Heart left ventricle (tissue), 13 donors: ENCODE measurements at regions not wholly inside any gene's neighbourhood (a gene's known extent, or its start where the extent isn't known, plus 50 kb on each side); places are given as distances from the start of the nearest gene placed in this dataset.

ENCODE experiments used
- CTCF ChIP-seq, 12 donors: fragments of 200-600 bp; sonication (generic) in 4 of 12; IDR thresholded peaks; one replicate each; pipeline versions ENCODE4 v1.5.0 to v1.8.0; 2018 to 2022; ENCODE audit warnings: antibody characterized with exemption in 12 of 12, mild to moderate bottlenecking in 5 of 12
- POLR2A ChIP-seq, 2 donors: fragments of 450-650 bp; IDR thresholded peaks; one replicate each; pipeline ENCODE4 v1.6.1; 2017; ENCODE audit warnings: antibody characterized with exemption in 2 of 2, mild to moderate bottlenecking in 2 of 2, moderate library complexity in 2 of 2
- donor health status: ischemic (EF 13 %, LVEDD 7.1; RV severe dilation, severe dysfunction).
- donor health status: DM: no; HTN: yes; CAD: no.
- donor health status: DM: no; HTN: no; CAD: no.
- donor health status: ischemic (EF 25% LVEDD 6.9; RV normal size, moderate dysfunction).
- donor health status: ischemic (EF 25% LVEDD 5.7; RV mildly dilated, moderate dysfunction).
- donor health status: ischemic (EF 35%, LVEDD 5.7; RV mildly dilated, moderate dysfunction).
- donor health status: nonischemic (EF 11% LVEDD 7.7; RV severe dilation, severe dysfunction).
- donor health status: DM: yes; HTN: yes; CAD: no.
- donor health status: PGD.
- donor health status: ischemic (EF 29% LVEDD 5.4; RV normal size, mild dysfunction).
- donor health status: nonischemic (EF 23%, LVEDD 6.1; RV moderate dilation, normal function).

- TF ChIP-seq CTCF (IDR thresholded peaks at IDR 0.05) (no peak), POLR2A (IDR thresholded peaks at IDR 0.05) (no peak)
Measured at GRCh38 chr14:25180221-25180620, 130.3 kb upstream of the STXBP6 start.
